Common myeloid progenitor, CD34-positive (primary cell): ENCODE measurements at regions not wholly inside any gene's neighbourhood (a gene's known extent, or its start where the extent isn't known, plus 50 kb on each side); places are given as distances from the start of the nearest gene placed in this dataset.

Source experiments
- CTCF ChIA-PET: fragments of 350-600 bp; sonication (Branson Sonifier 250); formaldehyde crosslinking; loops from one replicate; lab custom pipeline; 2021; ENCODE audit warnings: antibody characterized with exemption; lab: Charles Lee
- POLR2A ChIA-PET: fragments of 350-600 bp; sonication (Branson Sonifier 250); formaldehyde crosslinking; loops from one replicate; lab custom pipeline; 2021; ENCODE audit warnings: antibody characterized with exemption; lab: Charles Lee
- DNase-seq, 3 donors: peaks; one replicate each; pipeline versions ENCODE4 v3.0.0 to v3.0.0-alpha.2; 2013
- H3K27ac ChIP-seq, 2 experiments: 1 replicate in 1 of 2; 2 replicates in 1 of 2; pipeline ENCODE4 v1.7.0; 2013; ENCODE audit warnings: inconsistent platforms in 2 of 2, low read length in 2 of 2, mild to moderate bottlenecking in 2 of 2, low read depth in 1 of 2, moderate library complexity in 1 of 2; ENCODE audit not compliant: severe bottlenecking in 2 of 2, insufficient read depth in 1 of 2, poor library complexity in 1 of 2
- H3K27me3 ChIP-seq, 5 experiments: replicated peaks in 2 of 5; 1 replicate in 3 of 5; 2 replicates in 2 of 5; pipeline versions ENCODE4 v1.6.1 to v1.7.0; 2013; ENCODE audit warnings: low read length in 4 of 5, mild to moderate bottlenecking in 2 of 5, moderate library complexity in 2 of 5, inconsistent platforms in 1 of 5; ENCODE audit not compliant: insufficient read depth in 5 of 5, control insufficient read depth in 4 of 5
- H3K36me3 ChIP-seq, 4 experiments: 1 replicate in 2 of 4; 2 replicates in 2 of 4; pipeline versions ENCODE4 v1.6.1 to v1.7.0; 2013; ENCODE audit warnings: low read length in 3 of 4, control low read depth in 1 of 4, mild to moderate bottlenecking in 1 of 4; ENCODE audit not compliant: control insufficient read depth in 4 of 4, insufficient read depth in 4 of 4
- H3K4me1 ChIP-seq, 4 experiments: 1 replicate in 3 of 4; 2 replicates in 1 of 4; pipeline versions ENCODE4 v1.6.1 to v1.7.1; 2013; ENCODE audit warnings: low read length in 3 of 4, mild to moderate bottlenecking in 3 of 4, control low read depth in 1 of 4, inconsistent platforms in 1 of 4, moderate library complexity in 1 of 4; ENCODE audit not compliant: control insufficient read depth in 4 of 4, insufficient read depth in 4 of 4; ENCODE audit errors: control extremely low read depth in 1 of 4
- H3K4me3 ChIP-seq, 7 experiments: 1 replicate in 4 of 7; 2 replicates in 3 of 7; pipeline versions ENCODE4 v1.5.1 to v1.7.0; 2013; ENCODE audit warnings: mild to moderate bottlenecking in 7 of 7, low read length in 6 of 7, moderate library complexity in 6 of 7, inconsistent platforms in 2 of 7, low read depth in 2 of 7, control low read depth in 1 of 7; ENCODE audit not compliant: insufficient read depth in 4 of 7, control insufficient read depth in 1 of 7; ENCODE audit errors: extremely low read depth in 1 of 7
- H3K9me3 ChIP-seq, 5 experiments: 1 replicate in 4 of 5; 2 replicates in 1 of 5; pipeline versions ENCODE4 v1.6.1 to v1.7.1; 2013; ENCODE audit warnings: low read length in 4 of 5, mild to moderate bottlenecking in 2 of 5, inconsistent platforms in 1 of 5, low read depth in 1 of 5, moderate library complexity in 1 of 5; ENCODE audit not compliant: control insufficient read depth in 4 of 5, insufficient read depth in 2 of 5; ENCODE audit errors: control extremely low read depth in 1 of 5
- WGBS: methylation state at CpG from one replicate; pipeline ENCODE4 v1.1.5; 2013; ENCODE audit not compliant: insufficient coverage; 5-methylcytosine and 5-hydroxymethylcytosine counted together

DNA sequence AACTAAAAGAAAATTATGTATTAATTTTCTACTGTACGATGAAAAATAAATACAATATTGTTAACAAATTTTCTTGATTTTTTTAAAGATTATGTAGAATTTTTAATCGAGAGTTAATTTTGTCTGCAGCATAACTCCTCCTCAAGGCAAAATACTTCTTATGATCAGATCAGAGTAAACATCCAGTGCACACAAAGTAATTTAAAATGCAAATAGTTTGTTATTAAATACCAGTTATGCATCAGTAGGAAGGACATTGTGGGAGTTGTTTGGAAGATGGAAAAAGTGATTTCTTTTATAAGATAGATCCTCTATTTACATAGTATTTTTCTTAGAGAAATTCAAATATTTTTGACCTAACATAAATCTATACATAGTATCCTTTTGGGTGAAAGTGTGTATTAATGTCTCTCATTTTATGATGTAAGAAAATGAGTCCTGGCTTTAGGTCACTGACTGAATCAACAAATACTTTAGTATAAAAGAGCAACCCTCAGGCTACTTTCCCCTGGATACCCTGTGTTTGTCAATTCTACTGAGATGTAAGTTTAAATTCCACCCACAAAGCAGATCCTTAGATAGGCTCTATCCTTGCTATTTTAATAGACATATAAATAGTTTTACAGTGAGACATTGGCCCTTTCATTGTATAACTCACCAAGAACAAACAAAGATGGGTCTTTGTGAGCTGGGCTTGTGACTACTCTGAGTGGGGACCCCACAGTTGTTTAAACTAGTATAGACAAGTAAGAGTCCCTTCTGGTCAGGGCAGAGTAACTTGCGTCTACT lies 1133.7 kb downstream of the GATA3 start:
- ChIA-PET CTCF (no interaction called here), POLR2A (no interaction called here)
- Histone ChIP-seq H3K4me3 (no peak overlapping the region), H3K36me3 (no peaks in the 10 kb centered on the region), H3K27me3 (no peaks in the 10 kb centered on the region), H3K4me1 (no peaks in the 10 kb centered on the region), H3K9me3 (no peaks in the 10 kb centered on the region), H3K27ac (no peak overlapping the region)
- no peak for DNase-seq
- no CpG with 5 or more reads among the region's 3 CpGs for WGBS

DNA sequence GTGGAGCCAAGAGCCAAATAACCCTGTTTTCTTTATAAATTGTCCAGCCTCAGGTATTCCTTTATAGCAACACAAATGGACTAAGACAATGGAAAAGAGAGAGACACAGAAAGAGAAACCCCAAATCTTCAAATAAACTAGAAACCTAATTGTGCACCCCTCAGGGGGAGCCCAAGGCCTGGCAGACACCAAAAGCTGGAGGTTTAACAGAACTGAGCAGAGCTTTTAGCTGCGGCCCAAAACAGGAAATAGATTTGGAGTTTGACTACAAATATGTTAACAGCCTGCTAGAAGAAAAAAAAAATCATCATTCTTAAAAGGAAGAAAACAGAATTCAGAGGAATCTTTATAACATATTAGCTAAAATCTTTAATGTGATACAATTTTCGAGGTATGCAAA lies 1135.0 kb downstream of the GATA3 start:
- Histone ChIP-seq H3K36me3 (no peaks in the 10 kb centered on the region), H3K27ac (no peak overlapping the region), H3K4me3 (no peak overlapping the region), H3K4me1 (no peaks in the 10 kb centered on the region), H3K27me3 (no peaks in the 10 kb centered on the region), H3K9me3 (no peaks in the 10 kb centered on the region)
- peak in 2 of 3 donors; percentile 8 to 14 for DNase-seq
- WGBS, result no CpG with 5 or more reads among the region's 2 CpGs
- ChIA-PET CTCF (no interaction called here), POLR2A (no interaction called here)

DNA sequence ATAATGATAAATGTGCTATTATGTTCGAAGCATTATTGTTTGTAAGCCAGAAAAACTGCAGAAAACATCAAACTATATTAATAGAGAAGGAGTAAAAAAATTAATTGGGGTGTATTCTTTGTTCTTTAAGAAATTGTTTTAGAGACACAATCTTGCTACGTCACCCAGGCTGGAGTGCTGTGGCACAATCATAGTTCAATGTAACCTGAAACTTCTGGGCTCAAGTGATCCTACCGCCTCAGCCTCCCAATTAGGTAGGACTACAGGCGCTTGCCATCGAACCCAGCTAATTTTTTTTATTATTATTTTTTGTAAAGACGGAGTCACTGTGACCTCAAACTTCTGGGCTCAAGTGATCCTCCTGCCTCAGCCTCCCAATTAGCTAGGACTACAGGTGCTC lies 1138.6 kb downstream of the GATA3 start:
- ChIA-PET CTCF (no interaction called here), POLR2A (no interaction called here)
- H3K36me3 ChIP-seq, result no peaks in the 10 kb centered on the region
- no peak for DNase-seq
- H3K4me3 ChIP-seq, result no peak overlapping the region
- H3K27me3 ChIP-seq, result peaks cover 0 to 3% (median 0%) of the 10 kb centered on the region in 5 experiments
- no peaks in the 10 kb centered on the region for H3K4me1 ChIP-seq
- WGBS, result 100% methylated on average over 5 of the region's 6 CpGs
- no peak overlapping the region for H3K27ac ChIP-seq
- H3K9me3 ChIP-seq, result no peaks in the 10 kb centered on the region

DNA sequence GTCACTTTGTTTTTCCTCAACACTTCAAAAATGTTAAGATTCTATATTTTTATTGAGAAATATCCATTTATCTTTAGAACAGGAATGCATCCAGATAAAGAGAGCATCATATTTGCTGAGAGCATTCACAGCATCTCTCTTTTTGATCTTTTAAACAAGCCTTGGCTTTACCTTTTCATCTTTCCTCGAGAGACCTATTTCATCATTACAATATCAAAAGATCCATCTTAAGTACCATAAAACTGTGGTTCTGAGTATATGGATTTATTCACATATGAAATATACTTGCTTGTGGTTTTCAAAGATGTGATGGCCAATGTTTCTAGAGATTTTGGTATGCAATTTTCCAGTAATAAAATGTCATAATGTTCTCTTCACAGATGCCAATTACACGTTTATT lies 1140.9 kb downstream of the GATA3 start:
- CTCF ChIA-PET, result interaction anchor here (1.2 kb wide), 2 partner anchors 10 to 14 kb away, joined by 4 to 6 read pairs; no protein-coding TSS in a partner anchor
- Histone ChIP-seq H3K4me1 (no peaks in the 10 kb centered on the region), H3K36me3 (no peaks in the 10 kb centered on the region), H3K4me3 (no peak overlapping the region), H3K27me3 (peaks cover 0 to 3% (median 0%) of the 10 kb centered on the region in 5 experiments), H3K27ac (no peak overlapping the region), H3K9me3 (no peaks in the 10 kb centered on the region)
- POLR2A ChIA-PET, result no interaction called here
- no CpG with 5 or more reads among the region's 2 CpGs for WGBS
- DNase-seq, result no peak

DNA sequence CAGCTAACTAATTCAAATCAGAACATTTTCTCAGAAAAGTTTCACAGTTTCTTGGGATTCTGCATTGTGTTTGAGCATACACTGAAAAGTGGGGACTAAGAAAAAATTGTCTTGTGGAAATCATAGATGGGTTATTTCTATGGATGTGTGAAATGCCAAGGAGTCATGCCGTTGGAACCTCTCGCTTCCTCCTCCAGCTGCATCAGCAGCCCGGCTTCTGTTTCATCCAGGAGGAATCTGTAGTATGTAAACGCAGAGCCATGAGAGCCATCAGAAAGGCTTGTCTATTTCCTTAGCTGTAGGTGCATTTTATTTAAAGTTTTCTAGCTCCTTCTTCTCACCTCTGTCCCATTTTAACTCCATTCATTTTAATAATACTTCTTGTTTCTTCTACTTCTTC lies 1144.1 kb downstream of the GATA3 start:
- ChIA-PET CTCF (interaction anchor here (1.0 kb wide), 1 partner anchor 10 kb away, joined by 3 read pairs; no protein-coding TSS in a partner anchor), POLR2A (no interaction called here)
- WGBS, result 100% methylated on average over 3 of the region's 4 CpGs
- no peaks in the 10 kb centered on the region for H3K4me1 ChIP-seq
- H3K27me3 ChIP-seq, result peaks cover 0 to 3% (median 0%) of the 10 kb centered on the region in 5 experiments
- no peak overlapping the region for H3K4me3 ChIP-seq
- H3K27ac ChIP-seq, result no peak overlapping the region
- H3K9me3 ChIP-seq, result no peaks in the 10 kb centered on the region
- DNase-seq, result no peak
- H3K36me3 ChIP-seq, result no peaks in the 10 kb centered on the region

DNA sequence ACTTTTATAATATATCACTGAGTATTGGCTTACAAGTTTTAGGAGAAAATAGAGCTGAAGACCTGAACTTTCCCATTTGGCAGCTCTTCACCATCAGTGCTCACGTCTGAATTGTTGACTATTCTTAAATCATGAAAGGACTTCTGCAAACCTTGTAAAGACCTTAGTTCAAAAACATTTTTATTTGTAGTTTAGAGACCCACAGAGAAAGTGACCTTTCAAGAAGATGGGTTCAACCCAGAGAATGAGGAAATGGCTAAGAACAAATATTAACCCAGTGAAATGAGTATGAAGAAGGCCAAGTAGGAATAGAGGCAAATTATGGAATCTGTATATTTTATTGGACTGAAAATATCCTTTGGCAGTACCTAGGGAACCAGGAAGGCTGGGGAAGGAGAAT lies 1151.1 kb downstream of the GATA3 start:
- Histone ChIP-seq H3K4me1 (no peaks in the 10 kb centered on the region), H3K4me3 (no peak overlapping the region), H3K27me3 (no peaks in the 10 kb centered on the region), H3K27ac (no peak overlapping the region), H3K9me3 (no peaks in the 10 kb centered on the region), H3K36me3 (no peaks in the 10 kb centered on the region)
- ChIA-PET CTCF (interaction anchor here (1.4 kb wide), 1 partner anchor 10 kb away, joined by 4 read pairs; no protein-coding TSS in a partner anchor), POLR2A (no interaction called here)
- 100% methylated on average over 1 of the region's 1 CpG for WGBS
- DNase-seq, result no peak

DNA sequence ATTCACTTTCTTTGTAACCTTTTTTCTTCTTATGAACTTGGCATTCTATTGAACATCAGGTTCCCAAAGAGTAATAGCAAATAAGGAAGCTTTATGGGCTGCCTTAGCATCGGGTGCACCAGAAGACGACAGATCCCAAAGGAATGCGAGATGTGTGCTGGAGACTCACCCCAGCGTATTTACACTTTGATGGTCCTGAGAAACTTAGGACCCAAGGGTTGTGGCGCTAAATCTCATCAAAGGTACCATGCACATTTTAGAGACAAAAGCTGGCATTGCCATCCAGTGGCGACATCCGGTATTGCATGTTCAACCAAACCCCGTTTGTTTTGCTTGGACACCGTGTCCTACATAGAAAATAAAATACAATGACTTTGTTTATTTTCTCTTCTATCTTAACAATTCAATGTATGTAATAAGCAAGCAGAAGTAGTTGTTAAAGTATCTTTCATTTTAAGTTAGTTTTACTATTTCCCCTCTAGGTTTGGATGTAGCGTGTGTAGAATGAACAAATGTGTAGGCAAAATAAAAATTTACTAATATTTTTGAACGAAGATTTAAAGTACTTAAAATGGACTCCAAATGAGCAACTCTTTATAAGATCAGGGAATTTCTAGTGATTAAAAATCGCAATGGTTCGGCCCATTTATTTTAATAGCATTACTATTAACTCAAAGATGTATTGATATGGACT lies 1154.8 kb downstream of the GATA3 start:
- Histone ChIP-seq H3K27me3 (no peaks in the 10 kb centered on the region), H3K4me3 (no peak overlapping the region), H3K36me3 (no peaks in the 10 kb centered on the region), H3K4me1 (no peaks in the 10 kb centered on the region), H3K27ac (no peak overlapping the region), H3K9me3 (no peaks in the 10 kb centered on the region)
- ChIA-PET CTCF (interaction anchor here (1.3 to 2.5 kb wide), 8 partner anchors 11 to 1338 kb away, joined by 3 to 13 read pairs (median 4); no protein-coding TSS in a partner anchor), POLR2A (no interaction called here)
- 9% methylated on average over 5 of the region's 13 CpGs for WGBS
- peak; percentile 54 to 76 (median 64) for DNase-seq
